ENCODE measurements at regions not wholly inside any gene's neighbourhood (a gene's known extent, or its start where the extent isn't known, plus 50 kb on each side); places are given as distances from the start of the nearest gene placed in this dataset.

GRCh38 chr14:65211341-65211987 is 109.1 kb upstream of the MAX start:
- TF ChIP-seq ZNF274 (IDR thresholded peaks at IDR 0.05; ENCODE audit: low read depth, low read length) (no peak), SUZ12 (IDR thresholded peaks at IDR 0.05; ENCODE audit: extremely low read depth, insufficient read depth, insufficient read length) (no peak), YY1 (IDR thresholded peaks at IDR 0.05; ENCODE audit: insufficient read depth, insufficient read length) (no peak)
